Testis (tissue), 2 donors: ENCODE measurements at regions not wholly inside any gene's neighbourhood (a gene's known extent, or its start where the extent isn't known, plus 50 kb on each side); places are given as distances from the start of the nearest gene placed in this dataset.

ENCODE experiments used
- POLR2A ChIP-seq: fragments of 450-650 bp; IDR thresholded peaks from one replicate; pipeline ENCODE4 v1.6.1; 2017; ENCODE audit warnings: antibody characterized with exemption, mild to moderate bottlenecking, moderate library complexity
- TF ChIP-seq, protein P1 (sequence below), 3 experiments: fragments of 450-650 bp in 2 of 3; fragments of 200-600 bp in 1 of 3; sonication (generic) in 1 of 3; IDR thresholded peaks; one replicate each; pipeline ENCODE4 v1.5.1; 2016 to 2019; ENCODE audit warnings: antibody characterized with exemption in 3 of 3, mild to moderate bottlenecking in 2 of 3, moderate library complexity in 1 of 3

DNA sequence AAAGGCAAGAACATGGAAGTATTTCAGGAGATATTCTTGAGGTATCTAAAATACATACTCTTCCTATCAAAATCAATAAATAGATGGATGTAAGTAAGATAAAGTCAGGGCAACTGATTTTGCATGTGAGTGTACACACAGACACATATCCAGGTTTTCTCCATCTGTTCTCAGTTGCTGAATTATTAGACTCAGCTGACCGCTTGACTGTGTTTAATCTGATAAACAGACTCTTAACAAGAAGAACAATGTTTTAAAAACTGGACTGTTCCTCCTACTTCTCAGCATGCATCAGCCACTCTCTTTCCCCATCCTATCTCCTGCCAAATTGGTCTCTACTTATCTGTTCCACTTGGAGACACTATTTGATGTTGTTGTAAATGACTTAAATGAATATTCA lies 73.5 kb downstream of the GOLGA8G start:
- TF ChIP-seq, protein P1, sequence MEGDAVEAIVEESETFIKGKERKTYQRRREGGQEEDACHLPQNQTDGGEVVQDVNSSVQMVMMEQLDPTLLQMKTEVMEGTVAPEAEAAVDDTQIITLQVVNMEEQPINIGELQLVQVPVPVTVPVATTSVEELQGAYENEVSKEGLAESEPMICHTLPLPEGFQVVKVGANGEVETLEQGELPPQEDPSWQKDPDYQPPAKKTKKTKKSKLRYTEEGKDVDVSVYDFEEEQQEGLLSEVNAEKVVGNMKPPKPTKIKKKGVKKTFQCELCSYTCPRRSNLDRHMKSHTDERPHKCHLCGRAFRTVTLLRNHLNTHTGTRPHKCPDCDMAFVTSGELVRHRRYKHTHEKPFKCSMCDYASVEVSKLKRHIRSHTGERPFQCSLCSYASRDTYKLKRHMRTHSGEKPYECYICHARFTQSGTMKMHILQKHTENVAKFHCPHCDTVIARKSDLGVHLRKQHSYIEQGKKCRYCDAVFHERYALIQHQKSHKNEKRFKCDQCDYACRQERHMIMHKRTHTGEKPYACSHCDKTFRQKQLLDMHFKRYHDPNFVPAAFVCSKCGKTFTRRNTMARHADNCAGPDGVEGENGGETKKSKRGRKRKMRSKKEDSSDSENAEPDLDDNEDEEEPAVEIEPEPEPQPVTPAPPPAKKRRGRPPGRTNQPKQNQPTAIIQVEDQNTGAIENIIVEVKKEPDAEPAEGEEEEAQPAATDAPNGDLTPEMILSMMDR (IDR thresholded peaks at IDR 0.05): no peak
- TF ChIP-seq POLR2A: no peak
